ENCODE measurements at regions not wholly inside any gene's neighbourhood (a gene's known extent, or its start where the extent isn't known, plus 50 kb on each side); places are given as distances from the start of the nearest gene placed in this dataset.
"Not testable (repeated sequence)": the region's sequence is repeated elsewhere in the genome, so short reads cannot be mapped to it uniquely, and the experiment has no call there.

GRCh38 chr2:175601969-175602368, 400.1 kb downstream of the LNPK start:
- Mint-ChIP-seq H3K27ac (no peak overlapping the region), H3K4me1 (no peaks in the 10 kb centered on the region), H3K27me3 (peaks cover 12% of the 10 kb centered on the region), H3K4me3 (no peak overlapping the region), H3K36me3 (no peaks in the 10 kb centered on the region), H3K9me3 (peaks cover 2% of the 10 kb centered on the region)
- no peak for DNase-seq

DNA sequence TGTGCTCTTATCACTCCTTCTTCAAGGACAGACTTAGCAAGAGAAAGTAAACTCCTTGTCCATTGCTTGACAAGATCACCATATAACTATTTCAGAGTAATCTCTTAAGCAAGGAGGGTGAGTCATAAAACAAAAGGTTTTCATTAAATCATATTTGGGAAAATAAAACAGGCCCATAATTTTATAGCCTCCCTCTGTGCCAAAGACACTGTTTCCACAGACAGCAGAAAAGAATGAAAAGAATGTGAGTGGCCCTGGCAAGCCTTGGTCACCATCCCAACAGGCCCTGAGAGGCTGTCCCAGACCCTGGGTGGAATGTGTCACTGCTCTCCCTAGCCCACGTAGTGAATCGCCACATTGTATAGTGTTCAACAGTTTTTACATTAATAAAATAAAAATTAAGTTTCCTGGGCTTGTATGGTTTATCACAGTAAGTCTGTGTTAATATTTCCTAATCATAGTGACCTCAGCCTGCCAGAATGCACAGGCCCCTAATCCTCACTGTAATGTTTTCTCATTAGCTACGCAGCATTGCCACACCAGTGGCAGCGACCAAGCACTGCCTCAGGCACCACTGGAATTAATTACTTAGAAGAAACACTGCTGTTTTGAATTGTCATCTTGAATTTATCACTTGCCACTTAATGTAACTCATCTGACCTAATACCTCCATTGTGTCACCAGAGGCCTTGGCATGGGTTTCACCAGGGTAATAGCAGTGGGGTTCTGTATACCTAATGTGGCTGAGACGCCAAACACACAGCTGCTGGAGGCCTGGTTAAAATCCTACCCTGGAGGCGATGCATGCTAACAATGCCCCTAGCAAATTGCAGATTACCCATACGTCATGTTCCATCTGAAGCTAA, 401.9 kb downstream of the LNPK start:
- peaks cover 8% of the 10 kb centered on the region for H3K27me3 Mint-ChIP-seq
- no peaks in the 10 kb centered on the region for H3K4me1 Mint-ChIP-seq
- no peak overlapping the region for H3K4me3 Mint-ChIP-seq
- H3K36me3 Mint-ChIP-seq = no peaks in the 10 kb centered on the region
- DNase-seq = no peak
- H3K9me3 Mint-ChIP-seq = peaks cover 2% of the 10 kb centered on the region
- no peak overlapping the region for H3K27ac Mint-ChIP-seq

DNA sequence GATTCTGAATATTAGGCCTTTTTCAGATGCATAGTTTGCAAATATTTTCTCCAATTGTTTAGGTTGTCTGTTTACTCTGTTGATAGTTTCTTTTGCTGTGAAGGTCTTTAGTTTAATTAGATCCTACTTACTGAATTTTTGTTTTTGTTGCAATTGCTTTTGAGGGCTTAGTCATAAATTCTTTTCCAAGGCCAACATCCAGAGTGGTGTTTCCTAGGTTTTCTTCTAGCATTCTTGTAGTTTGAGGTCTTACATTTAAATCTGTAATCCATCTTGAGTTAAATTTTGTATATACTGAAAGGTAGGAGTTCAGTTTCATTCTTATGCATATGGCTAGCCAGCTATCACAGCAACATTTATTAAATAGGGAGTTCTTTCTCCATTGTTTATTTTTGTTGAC, 404.8 kb downstream of the LNPK start:
- Mint-ChIP-seq H3K4me1 (no peaks in the 10 kb centered on the region), H3K4me3 (no peak overlapping the region), H3K27me3 (peaks cover 7% of the 10 kb centered on the region), H3K27ac (no peak overlapping the region), H3K36me3 (no peaks in the 10 kb centered on the region), H3K9me3 (no peaks in the 10 kb centered on the region)
- DNase-seq = no peak

DNA sequence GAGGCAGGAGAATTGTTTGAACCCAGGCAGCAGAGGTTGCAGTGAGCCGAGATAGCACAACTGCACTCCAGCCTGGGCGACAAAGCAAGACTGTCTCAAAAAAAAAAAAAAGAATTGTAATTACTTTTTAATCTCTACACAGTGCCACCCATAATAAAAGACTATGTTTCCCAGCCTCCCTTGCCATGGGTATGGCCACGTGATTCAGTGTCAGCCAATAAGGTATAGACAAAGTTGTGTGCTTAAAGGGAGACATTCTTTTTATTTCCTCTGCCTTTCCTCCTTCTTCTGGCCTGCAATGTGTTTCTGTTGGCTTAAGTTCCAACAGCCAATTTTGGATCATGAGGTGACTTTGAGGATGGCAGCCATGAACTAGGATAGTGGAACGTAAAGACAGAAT, 406.9 kb downstream of the LNPK start:
- no peak for DNase-seq
- Mint-ChIP-seq H3K4me3 (no peak overlapping the region), H3K27ac (no peak overlapping the region), H3K4me1 (no peaks in the 10 kb centered on the region), H3K9me3 (peaks cover 3% of the 10 kb centered on the region), H3K27me3 (peaks cover 3% of the 10 kb centered on the region), H3K36me3 (no peaks in the 10 kb centered on the region)

DNA sequence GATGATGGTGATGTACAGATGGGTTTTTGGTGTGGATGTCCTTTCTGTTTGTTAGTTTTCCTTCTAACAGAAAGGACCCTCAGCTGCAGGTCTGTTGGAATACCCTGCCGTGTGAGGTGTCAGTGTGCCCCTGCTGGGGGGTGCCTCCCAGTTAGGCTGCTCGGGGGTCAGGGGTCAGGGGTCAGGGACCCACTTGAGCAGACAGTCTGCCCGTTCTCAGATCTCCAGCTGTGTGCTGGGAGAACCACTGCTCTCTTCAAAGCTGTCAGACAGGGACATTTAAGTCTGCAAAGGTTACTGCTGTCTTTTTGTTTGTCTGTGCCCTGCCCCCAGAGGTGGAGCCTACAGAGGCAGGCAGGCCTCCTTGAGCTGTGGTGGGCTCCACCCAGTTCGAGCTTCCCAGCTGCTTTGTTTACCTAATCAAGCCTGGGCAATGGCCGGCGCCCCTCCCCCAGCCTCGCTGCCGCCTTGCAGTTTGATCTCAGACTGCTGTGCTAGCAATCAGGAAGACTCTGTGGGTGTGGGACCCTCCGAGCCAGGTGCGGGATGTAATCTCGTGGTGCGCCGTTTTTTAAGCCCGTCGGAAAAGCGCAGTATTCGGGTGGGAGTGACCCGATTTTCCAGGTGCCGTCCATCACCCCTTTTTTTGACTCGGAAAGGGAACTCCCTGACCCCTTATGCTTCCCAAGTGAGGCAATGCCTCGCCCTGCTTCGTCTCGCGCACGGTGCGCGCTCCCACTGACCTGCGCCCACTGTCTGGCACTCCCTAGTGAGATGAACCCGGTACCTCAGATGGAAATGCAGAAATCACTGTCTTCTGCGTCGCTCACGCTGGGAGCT, 408.2 kb downstream of the LNPK start:
- H3K4me3 Mint-ChIP-seq, DNase-seq, H3K36me3 Mint-ChIP-seq, H3K4me1 Mint-ChIP-seq, H3K27me3 Mint-ChIP-seq, H3K9me3 Mint-ChIP-seq, H3K27ac Mint-ChIP-seq: not testable (repeated sequence)

GRCh38 chr2:175588213-175588612, 406.7 kb upstream of the ATP5MC3 start:
- DNase-seq, H3K4me3 Mint-ChIP-seq, H3K27ac Mint-ChIP-seq, H3K4me1 Mint-ChIP-seq, H3K9me3 Mint-ChIP-seq, H3K27me3 Mint-ChIP-seq, H3K36me3 Mint-ChIP-seq: not testable (repeated sequence)

GRCh38 chr2:175585496-175585895, 404.0 kb upstream of the ATP5MC3 start:
- Mint-ChIP-seq H3K4me3 (no peak overlapping the region), H3K36me3 (no peaks in the 10 kb centered on the region), H3K27ac (no peak overlapping the region), H3K9me3 (no peaks in the 10 kb centered on the region), H3K27me3 (no peaks in the 10 kb centered on the region), H3K4me1 (no peaks in the 10 kb centered on the region)
- no peak for DNase-seq

DNA sequence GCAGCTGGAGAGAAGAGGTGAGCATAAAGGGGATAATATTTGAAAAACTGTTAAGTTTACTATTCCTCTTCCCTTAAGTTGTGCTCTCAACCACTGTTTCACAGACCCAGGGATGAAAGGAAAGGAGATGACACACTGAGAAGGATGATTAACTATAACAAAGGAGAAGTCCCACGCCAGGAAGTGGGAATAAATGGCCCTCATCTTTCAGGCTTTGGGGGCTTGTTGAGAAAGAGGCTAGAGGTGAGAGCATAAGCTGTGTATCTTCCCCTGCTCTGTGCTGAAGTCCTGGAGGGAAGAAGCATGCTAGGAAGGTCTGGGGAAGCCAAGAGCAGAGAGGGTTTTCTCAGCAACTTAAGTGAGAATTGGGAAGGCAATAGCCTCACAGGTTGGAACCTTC, 399.1 kb upstream of the ATP5MC3 start:
- Mint-ChIP-seq H3K27me3 (peaks cover 4% of the 10 kb centered on the region), H3K4me1 (peaks cover 7% of the 10 kb centered on the region), H3K9me3 (no peaks in the 10 kb centered on the region), H3K27ac (no peak overlapping the region), H3K4me3 (no peak overlapping the region), H3K36me3 (no peaks in the 10 kb centered on the region)
- no peak for DNase-seq

DNA sequence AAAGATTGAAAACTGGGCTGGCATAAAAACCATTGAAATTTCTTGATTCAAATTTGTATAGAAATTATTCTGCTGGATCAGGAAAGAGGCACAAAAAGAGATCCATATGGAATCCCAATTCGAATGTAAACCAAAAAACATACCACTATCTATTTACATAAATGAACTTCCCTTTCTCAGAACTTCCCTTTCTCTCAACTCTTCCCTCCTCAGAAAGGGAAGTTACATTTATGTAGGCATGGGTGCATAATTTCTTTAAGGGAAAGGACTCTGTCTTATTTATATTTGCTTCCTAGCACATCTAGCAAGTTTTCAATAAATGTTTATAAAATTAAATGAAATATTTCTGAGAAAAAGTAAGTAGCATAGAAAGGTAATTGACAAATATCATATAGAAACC, 398.1 kb upstream of the ATP5MC3 start:
- H3K4me3 Mint-ChIP-seq = no peak overlapping the region
- H3K36me3 Mint-ChIP-seq = no peaks in the 10 kb centered on the region
- no peak for DNase-seq
- H3K27me3 Mint-ChIP-seq = peaks cover 9% of the 10 kb centered on the region
- H3K27ac Mint-ChIP-seq = no peak overlapping the region
- H3K9me3 Mint-ChIP-seq = no peaks in the 10 kb centered on the region
- H3K4me1 Mint-ChIP-seq = peaks cover 12% of the 10 kb centered on the region

DNA sequence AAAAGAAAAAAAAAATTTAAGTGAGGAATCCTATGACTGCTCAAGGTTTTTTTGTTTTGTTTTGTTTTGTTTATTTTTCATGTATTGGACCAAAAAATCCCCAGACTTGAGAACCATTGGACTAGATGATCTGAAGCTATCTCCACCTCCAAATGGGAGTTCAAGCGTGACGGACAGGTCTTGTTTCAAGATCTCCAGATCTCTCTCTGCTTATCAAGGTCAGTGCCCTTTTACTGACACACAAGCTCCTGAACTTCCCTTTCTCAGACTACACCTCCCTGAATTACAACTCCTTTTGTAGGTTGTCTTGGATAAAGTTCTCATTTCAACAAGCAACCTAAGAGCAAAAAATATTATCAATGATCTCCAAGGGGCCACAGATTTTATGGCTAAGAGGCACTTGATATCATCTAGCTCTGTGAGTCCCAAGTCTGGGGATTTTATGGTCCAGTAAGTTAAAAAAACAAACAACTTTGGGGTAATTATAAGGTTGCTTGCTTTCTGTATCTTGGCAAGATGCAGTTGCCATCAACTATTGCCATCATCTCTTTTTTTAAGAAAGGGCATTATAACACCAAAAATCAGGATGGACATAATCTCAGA, 396.0 kb upstream of the ATP5MC3 start:
- Mint-ChIP-seq H3K36me3 (no peaks in the 10 kb centered on the region), H3K4me1 (peaks cover 12% of the 10 kb centered on the region), H3K27ac (no peak overlapping the region), H3K4me3 (no peak overlapping the region), H3K27me3 (peaks cover 15% of the 10 kb centered on the region), H3K9me3 (no peaks in the 10 kb centered on the region)
- no peak for DNase-seq

- no peaks in the 10 kb centered on the region for H3K36me3 Mint-ChIP-seq
- peaks cover 12% of the 10 kb centered on the region for H3K4me1 Mint-ChIP-seq
- H3K27me3 Mint-ChIP-seq = peaks cover 15% of the 10 kb centered on the region
- no peaks in the 10 kb centered on the region for H3K9me3 Mint-ChIP-seq
- no peak overlapping the region for H3K4me3 Mint-ChIP-seq
- H3K27ac Mint-ChIP-seq = no peak overlapping the region
- no peak for DNase-seq
These were observed 395.4 kb upstream of the ATP5MC3 start for GRCh38 chr2:175576875-175577274.

DNA sequence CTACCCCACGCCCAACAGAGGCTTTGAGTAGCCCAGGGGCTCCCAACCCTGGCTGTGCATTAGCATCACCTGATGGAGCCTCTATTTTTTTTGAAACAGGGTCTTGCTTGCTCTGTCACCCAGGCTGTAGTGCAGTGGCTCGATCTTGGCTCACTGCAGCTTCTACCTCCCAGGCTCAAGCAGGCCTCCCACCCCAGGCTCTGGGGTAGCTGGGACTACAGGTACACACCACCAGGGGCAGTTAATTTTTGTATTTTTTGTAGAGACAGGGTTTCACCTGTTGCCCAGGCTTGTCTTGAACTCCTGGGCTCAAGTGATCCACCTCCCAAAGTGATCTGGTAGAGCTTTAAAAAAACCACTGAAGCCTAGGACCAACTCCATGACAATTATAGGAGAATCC, 394.8 kb upstream of the ATP5MC3 start:
- Mint-ChIP-seq H3K27ac (no peak overlapping the region), H3K4me1 (peaks cover 12% of the 10 kb centered on the region), H3K4me3 (no peak overlapping the region), H3K27me3 (peaks cover 18% of the 10 kb centered on the region), H3K9me3 (no peaks in the 10 kb centered on the region), H3K36me3 (no peaks in the 10 kb centered on the region)
- no peak for DNase-seq

DNA sequence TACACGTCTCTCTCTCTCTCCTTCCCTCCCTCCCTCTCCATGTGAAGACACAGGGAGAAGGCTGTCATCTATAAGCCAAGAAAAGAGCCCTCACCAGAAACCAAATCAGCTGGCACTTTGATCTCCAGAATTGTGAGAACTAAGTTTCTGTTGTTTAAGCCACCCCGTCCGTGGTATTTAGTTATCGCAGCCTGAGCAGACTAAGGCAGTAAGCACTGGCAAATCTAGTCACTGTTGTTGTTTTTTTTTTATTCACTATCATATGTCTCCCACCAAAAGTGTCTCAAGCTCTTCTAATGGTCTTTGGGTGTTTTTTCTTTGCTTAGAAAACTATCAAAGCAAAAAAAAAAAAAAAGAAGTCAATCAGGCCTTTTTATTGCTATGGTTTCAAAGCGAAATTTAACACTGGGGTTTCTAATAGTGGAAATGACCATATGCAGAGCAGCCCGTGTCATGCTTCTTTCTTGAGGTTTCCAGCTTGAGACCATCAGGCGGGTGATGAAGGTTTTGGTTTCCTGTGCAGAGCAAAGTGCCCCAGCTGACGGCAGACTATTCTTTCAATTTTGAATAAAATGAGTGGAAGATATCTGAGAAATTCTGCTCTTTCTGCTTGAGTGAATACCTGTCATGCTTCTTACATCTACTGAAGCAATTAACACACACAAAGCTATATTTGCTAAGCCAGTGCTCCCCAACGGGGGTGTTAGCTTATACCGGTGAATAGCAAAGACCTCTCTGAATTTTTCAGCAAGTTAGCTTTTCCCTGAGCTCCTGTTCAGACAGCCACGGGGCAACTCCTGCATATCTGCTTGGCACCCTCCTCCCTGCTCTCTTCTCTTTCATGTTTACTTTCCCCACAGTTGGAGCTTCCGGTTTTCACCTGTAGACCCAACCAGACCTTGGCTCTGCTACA, 394.1 kb upstream of the ATP5MC3 start:
- no peak for DNase-seq
- Mint-ChIP-seq H3K27ac (no peak overlapping the region), H3K36me3 (no peaks in the 10 kb centered on the region), H3K4me1 (peaks cover 13% of the 10 kb centered on the region), H3K4me3 (no peak overlapping the region), H3K27me3 (peaks cover 20% of the 10 kb centered on the region), H3K9me3 (no peaks in the 10 kb centered on the region)

DNA sequence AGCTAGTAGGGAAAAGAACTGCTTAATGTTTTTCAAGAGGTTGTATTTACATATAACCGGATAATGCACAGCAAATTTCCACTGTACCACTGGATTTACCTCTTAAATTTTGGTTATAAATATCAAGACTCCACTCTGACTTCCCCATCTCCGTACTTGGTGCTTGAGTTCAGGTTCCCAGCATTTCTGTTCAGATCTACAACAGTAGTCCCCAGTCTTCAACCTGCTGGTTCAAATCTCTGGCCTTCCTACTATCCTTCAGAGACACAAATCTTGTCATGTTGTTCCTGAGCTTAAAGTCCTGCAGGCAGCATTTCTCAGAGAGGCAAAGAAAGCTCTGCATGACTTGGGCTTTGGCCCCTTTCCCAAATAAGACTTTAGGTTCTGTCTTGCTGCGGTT, 392.6 kb upstream of the ATP5MC3 start:
- Mint-ChIP-seq H3K27me3 (peaks cover 16% of the 10 kb centered on the region), H3K4me1 (peaks cover 15% of the 10 kb centered on the region), H3K9me3 (no peaks in the 10 kb centered on the region), H3K4me3 (no peak overlapping the region), H3K36me3 (no peaks in the 10 kb centered on the region), H3K27ac (no peak overlapping the region)
- DNase-seq = no peak
